SJSA1 (cell line): ENCODE measurements at regions not wholly inside any gene's neighbourhood (a gene's known extent, or its start where the extent isn't known, plus 50 kb on each side); places are given as distances from the start of the nearest gene placed in this dataset.

ENCODE experiments used
- DNase-seq, 2 experiments: peaks; one replicate each; pipeline ENCODE4 v3.0.0-alpha.2; 2015 to 2020; ENCODE audit warnings: low spot score in 2 of 2, low read depth in 1 of 2
- H3K27ac ChIP-seq: fragments of 250-450 bp; sonication (Bioruptor Pico); 2 replicates; pipeline ENCODE4 v1.5.1; 2020; ENCODE audit warnings: mild to moderate bottlenecking, moderate library complexity
- H3K27me3 ChIP-seq: fragments of 250-450 bp; sonication (Bioruptor Pico); replicated peaks from 2 replicates; pipeline ENCODE4 v1.5.1; 2020; ENCODE audit warnings: mild to moderate bottlenecking, moderate library complexity
- H3K36me3 ChIP-seq: fragments of 250-450 bp; sonication (Bioruptor Pico); 2 replicates; pipeline ENCODE4 v1.5.1; 2020; ENCODE audit warnings: mild to moderate bottlenecking
- H3K4me1 ChIP-seq: fragments of 250-450 bp; sonication (Bioruptor Pico); replicated peaks from 2 replicates; pipeline ENCODE4 v1.6.1; 2021; ENCODE audit warnings: mild to moderate bottlenecking
- H3K4me3 ChIP-seq: fragments of 250-450 bp; sonication (Bioruptor Pico); 2 replicates; pipeline ENCODE4 v1.5.1; 2020; ENCODE audit warnings: mild to moderate bottlenecking
- H3K9me3 ChIP-seq: fragments of 250-450 bp; sonication (Bioruptor Pico); replicated peaks from 2 replicates; pipeline ENCODE4 v1.5.1; 2020; ENCODE audit warnings: mild to moderate bottlenecking

- DNase-seq: no peak
- Histone ChIP-seq H3K9me3 (no peaks in the 10 kb centered on the region), H3K4me1 (no peaks in the 10 kb centered on the region), H3K27ac (no peak overlapping the region), H3K4me3 (no peak overlapping the region), H3K27me3 (no peaks in the 10 kb centered on the region), H3K36me3 (no peaks in the 10 kb centered on the region)
Measured at GRCh38 chr3:155001289-155002010, 78.7 kb upstream of the MME start.

GRCh38 chr3:154992655-154993054 is 87.5 kb upstream of the MME start:
- no peaks in the 10 kb centered on the region for H3K27me3 ChIP-seq
- no peak for DNase-seq
- no peaks in the 10 kb centered on the region for H3K4me1 ChIP-seq
- no peak overlapping the region for H3K27ac ChIP-seq
- no peaks in the 10 kb centered on the region for H3K9me3 ChIP-seq
- H3K4me3 ChIP-seq: no peak overlapping the region
- no peaks in the 10 kb centered on the region for H3K36me3 ChIP-seq

DNA sequence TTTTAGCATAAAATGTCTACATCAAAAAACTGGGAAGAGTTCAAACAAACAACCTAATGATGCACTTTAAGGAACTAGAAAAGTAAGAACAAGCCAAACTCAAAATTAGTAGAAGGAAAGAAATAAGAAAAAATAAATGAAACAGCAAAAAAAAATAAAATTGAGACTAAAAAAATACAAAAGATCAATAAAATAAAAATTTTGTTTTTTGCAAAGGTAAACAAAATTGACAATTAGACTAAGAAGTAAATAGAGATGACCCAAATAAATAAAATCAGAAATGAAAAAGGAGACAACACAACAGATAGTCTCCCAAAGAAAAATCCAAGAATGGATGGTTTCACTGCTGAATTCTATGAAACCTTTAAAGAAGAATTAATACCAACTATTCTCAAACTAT is 89.6 kb upstream of the MME start:
- no peaks in the 10 kb centered on the region for H3K27me3 ChIP-seq
- no peaks in the 10 kb centered on the region for H3K4me1 ChIP-seq
- H3K27ac ChIP-seq: no peak overlapping the region
- H3K9me3 ChIP-seq: no peaks in the 10 kb centered on the region
- no peak overlapping the region for H3K4me3 ChIP-seq
- no peak for DNase-seq
- no peaks in the 10 kb centered on the region for H3K36me3 ChIP-seq

GRCh38 chr3:154987846-154988245 is 92.3 kb upstream of the MME start:
- Histone ChIP-seq H3K36me3 (no peaks in the 10 kb centered on the region), H3K4me1 (no peaks in the 10 kb centered on the region), H3K27me3 (no peaks in the 10 kb centered on the region), H3K27ac (no peak overlapping the region), H3K9me3 (no peaks in the 10 kb centered on the region), H3K4me3 (no peak overlapping the region)
- no peak for DNase-seq

DNA sequence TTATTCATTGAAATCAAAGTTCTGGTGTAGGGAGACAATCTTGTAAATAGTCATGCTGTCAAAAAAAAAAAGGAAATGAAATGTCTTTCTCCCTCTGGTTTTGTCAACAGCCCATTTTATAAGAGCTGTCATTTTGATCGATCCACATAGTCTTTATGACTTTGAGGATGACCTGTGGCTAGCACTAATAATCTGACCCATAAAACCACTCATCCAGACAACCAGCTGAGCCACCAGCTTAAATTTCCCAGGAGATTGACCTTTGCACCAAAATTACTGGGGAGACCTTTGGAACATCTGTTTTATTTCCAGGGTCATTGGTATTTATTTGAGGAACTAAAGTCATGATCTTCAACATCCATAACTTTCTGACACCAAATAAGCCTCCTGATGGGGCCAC is 98.5 kb upstream of the MME start:
- H3K4me1 ChIP-seq: no peaks in the 10 kb centered on the region
- H3K27me3 ChIP-seq: no peaks in the 10 kb centered on the region
- H3K4me3 ChIP-seq: no peak overlapping the region
- no peak for DNase-seq
- H3K36me3 ChIP-seq: no peaks in the 10 kb centered on the region
- no peaks in the 10 kb centered on the region for H3K9me3 ChIP-seq
- no peak overlapping the region for H3K27ac ChIP-seq

DNA sequence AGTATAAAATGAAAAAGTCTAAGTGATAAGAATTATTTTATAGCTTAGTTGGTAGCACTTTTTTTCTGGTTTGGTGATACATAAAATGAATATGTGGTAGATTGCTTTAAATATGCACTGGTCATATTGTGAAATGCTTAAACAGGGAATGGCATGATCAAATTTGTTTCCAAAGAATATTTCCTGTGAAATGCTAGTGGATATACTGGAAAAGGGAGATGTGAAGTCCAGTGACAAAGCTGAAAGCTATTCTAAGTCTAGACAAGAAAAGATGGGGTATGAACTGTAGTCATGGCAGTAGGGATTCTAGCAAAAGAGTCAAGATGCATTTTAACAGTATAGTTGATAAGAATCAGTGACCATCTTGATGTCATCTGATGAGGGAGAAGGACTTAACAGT is 98.9 kb upstream of the MME start:
- DNase-seq: no peak
- Histone ChIP-seq H3K36me3 (no peaks in the 10 kb centered on the region), H3K27ac (no peak overlapping the region), H3K4me1 (no peaks in the 10 kb centered on the region), H3K4me3 (no peak overlapping the region), H3K27me3 (no peaks in the 10 kb centered on the region), H3K9me3 (no peaks in the 10 kb centered on the region)

DNA sequence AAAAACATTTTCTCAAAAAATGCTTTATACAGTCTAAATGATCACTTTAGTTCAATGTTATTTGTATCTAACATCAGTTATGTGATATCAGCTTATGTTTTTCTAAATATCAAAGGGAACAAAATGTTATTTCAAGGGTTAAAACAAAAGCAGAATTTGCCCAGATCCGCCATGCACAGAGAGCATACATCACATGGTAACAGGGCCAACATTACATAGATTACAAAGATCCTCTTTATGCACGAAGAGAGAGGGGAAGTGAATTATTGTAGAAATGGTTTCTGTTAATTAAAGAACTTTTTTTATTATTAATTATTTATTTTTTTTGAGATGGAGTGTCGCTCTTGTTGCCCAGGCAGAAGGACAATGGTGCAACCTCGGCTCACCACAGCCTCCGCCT is 100.8 kb upstream of the MME start:
- Histone ChIP-seq H3K9me3 (no peaks in the 10 kb centered on the region), H3K27ac (no peak overlapping the region), H3K4me3 (no peak overlapping the region), H3K27me3 (no peaks in the 10 kb centered on the region), H3K36me3 (no peaks in the 10 kb centered on the region), H3K4me1 (no peaks in the 10 kb centered on the region)
- no peak for DNase-seq

DNA sequence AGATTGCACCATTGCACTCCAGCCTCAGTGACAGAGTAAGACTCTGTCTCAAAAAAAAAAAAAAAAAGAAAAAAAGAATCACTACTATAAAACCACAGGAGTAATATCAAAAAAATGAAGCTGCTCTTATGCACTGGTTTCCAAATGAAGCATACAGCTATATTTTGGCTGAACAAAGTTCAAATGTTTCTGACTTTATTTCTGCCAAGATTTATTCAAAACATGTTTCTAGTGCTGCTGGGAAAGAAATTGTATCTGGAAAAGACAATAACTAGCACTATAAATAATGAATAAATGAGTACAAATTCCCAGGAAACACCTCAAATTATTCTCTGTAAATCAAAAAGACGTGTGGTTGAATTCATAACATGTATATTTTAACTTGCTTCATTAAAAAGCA is 102.5 kb upstream of the MME start:
- Histone ChIP-seq H3K4me3 (no peak overlapping the region), H3K9me3 (no peaks in the 10 kb centered on the region), H3K36me3 (no peaks in the 10 kb centered on the region), H3K27ac (no peak overlapping the region), H3K4me1 (no peaks in the 10 kb centered on the region), H3K27me3 (no peaks in the 10 kb centered on the region)
- DNase-seq: no peak

DNA sequence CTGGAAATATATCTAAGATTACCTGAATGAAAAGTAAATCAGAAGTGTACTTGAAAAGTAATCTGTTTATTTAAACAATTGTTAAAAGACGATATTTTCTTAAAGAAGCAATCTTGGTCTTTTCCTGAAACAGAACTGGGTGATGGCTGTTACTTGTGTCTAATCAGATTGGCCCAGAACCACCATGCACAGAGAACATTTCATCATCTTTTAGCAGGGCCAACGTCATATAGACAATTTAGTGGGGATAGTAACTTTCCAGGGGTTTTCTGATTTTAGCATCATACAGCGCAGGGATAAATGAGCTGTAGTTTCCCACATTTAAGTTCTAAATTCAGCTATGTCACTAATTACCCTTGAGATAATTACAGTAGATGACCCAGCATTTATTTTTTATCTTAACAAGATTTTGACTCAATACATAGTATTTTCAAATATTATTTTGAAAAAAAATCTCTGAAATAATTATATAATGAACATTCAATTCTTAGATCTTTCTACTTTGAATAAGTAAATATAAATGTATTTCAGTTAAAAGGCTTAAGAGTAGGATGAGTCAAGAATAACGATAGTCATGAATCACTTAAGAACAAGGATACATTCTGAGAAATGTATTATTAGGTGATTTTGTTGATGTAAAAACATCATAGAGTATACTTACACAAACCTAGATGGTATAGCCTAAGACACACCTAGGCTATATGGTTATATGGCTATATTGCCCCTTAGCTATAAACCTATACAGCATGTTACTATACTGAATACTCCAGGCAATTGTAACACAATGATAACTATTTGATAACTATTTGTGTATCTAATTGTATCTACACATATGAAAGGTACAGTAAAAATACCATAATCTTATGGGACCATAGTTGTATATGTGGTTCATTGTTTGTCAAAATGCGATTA is 103.8 kb upstream of the MME start:
- H3K27ac ChIP-seq: no peak overlapping the region
- no peaks in the 10 kb centered on the region for H3K9me3 ChIP-seq
- H3K4me1 ChIP-seq: no peaks in the 10 kb centered on the region
- H3K36me3 ChIP-seq: no peaks in the 10 kb centered on the region
- H3K27me3 ChIP-seq: no peaks in the 10 kb centered on the region
- no peak overlapping the region for H3K4me3 ChIP-seq
- DNase-seq: no peak

GRCh38 chr3:154973851-154974250 is 106.3 kb upstream of the MME start:
- Histone ChIP-seq H3K36me3 (no peaks in the 10 kb centered on the region), H3K27ac (no peak overlapping the region), H3K27me3 (no peaks in the 10 kb centered on the region), H3K4me3 (no peak overlapping the region), H3K9me3 (no peaks in the 10 kb centered on the region), H3K4me1 (no peaks in the 10 kb centered on the region)
- no peak for DNase-seq

- H3K27me3 ChIP-seq: no peaks in the 10 kb centered on the region
- H3K36me3 ChIP-seq: no peaks in the 10 kb centered on the region
- no peak overlapping the region for H3K27ac ChIP-seq
- no peak overlapping the region for H3K4me3 ChIP-seq
- DNase-seq: peak in 1 of 2 experiments; percentile 2
- no peaks in the 10 kb centered on the region for H3K9me3 ChIP-seq
- no peaks in the 10 kb centered on the region for H3K4me1 ChIP-seq
Measured at GRCh38 chr3:154972951-154973350, 107.2 kb upstream of the MME start.

GRCh38 chr3:154971771-154972326 is 108.3 kb upstream of the MME start:
- Histone ChIP-seq H3K4me1 (no peaks in the 10 kb centered on the region), H3K36me3 (no peaks in the 10 kb centered on the region), H3K27me3 (no peaks in the 10 kb centered on the region), H3K4me3 (no peak overlapping the region), H3K9me3 (no peaks in the 10 kb centered on the region), H3K27ac (no peak overlapping the region)
- no peak for DNase-seq

DNA sequence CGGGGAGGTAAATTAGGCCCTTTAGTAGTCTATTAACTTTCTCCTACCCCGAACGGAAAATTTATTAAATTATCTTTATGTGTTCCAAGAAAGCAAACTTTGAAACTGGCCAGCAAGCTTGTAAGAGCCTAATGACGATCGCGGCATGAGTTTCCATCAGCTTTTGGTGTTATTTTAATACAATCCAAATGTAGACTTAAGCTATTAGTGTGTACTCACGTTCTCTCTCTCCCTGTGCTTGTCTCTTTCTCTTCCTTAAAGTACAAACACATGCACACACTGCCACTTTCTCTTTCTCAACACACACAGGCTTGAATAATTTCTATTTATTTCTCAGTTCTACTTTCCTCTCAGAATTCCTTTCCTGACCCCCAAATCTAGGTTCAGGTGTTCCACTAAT is 108.8 kb upstream of the MME start:
- H3K9me3 ChIP-seq: no peaks in the 10 kb centered on the region
- H3K4me3 ChIP-seq: no peak overlapping the region
- DNase-seq: no peak
- no peaks in the 10 kb centered on the region for H3K36me3 ChIP-seq
- no peaks in the 10 kb centered on the region for H3K27me3 ChIP-seq
- no peak overlapping the region for H3K27ac ChIP-seq
- H3K4me1 ChIP-seq: no peaks in the 10 kb centered on the region

GRCh38 chr3:154970797-154971196 is 109.3 kb upstream of the MME start:
- H3K4me3 ChIP-seq: no peak overlapping the region
- H3K27me3 ChIP-seq: no peaks in the 10 kb centered on the region
- no peaks in the 10 kb centered on the region for H3K9me3 ChIP-seq
- no peak overlapping the region for H3K27ac ChIP-seq
- H3K4me1 ChIP-seq: no peaks in the 10 kb centered on the region
- no peaks in the 10 kb centered on the region for H3K36me3 ChIP-seq
- DNase-seq: no peak
